ENCODE measurements at regions not wholly inside any gene's neighbourhood (a gene's known extent, or its start where the extent isn't known, plus 50 kb on each side); places are given as distances from the start of the nearest gene placed in this dataset.

GRCh38 chr22:23373601-23374000 is 193.3 kb downstream of the BCR start:
- H3K4me2 ChIP-seq (ENCODE audit: insufficient read depth, low read length), result no peak overlapping the region
- intact Hi-C loops (cut with micrococcal nuclease), result no loop called here
- no peak overlapping the region for H3K27ac ChIP-seq (ENCODE audit: extremely low read depth, low read depth, low read length)
- FAIRE-seq (no peak), ATAC-seq (no peak), DNase-seq (ENCODE audit: extremely low read depth in 1 of 4, low spot score in 3 of 4) (no peak)
- no peak overlapping the region for H2AFZ ChIP-seq (ENCODE audit: low read depth, low read length)
- no peaks in the 10 kb centered on the region for H3K36me3 ChIP-seq (ENCODE audit: control insufficient read depth, insufficient read depth, low read length)
- H3K4me3 ChIP-seq, result no peak overlapping the region
- ChIA-PET POLR2A (no interaction called here), CTCF (ENCODE audit: low intra/inter-chr PET ratio) (no interaction called here)
- H4K20me1 ChIP-seq (replicated peaks; ENCODE audit: control insufficient read depth, insufficient read depth, low read length), result no peaks in the 10 kb centered on the region
- in situ Hi-C loops (cut with MboI), result no loop called here
- no TSS peak for BruUV-seq (replicated peaks)
- no peaks in the 10 kb centered on the region for H3K9me1 ChIP-seq (ENCODE audit: control insufficient read depth, insufficient read depth, low read length)
- 1% methylated on average over 8 of the region's 9 CpGs for WGBS (ENCODE audit: insufficient coverage, low coverage, missing lambda C conversion rate)
- H3K4me1 ChIP-seq (replicated peaks in 1 of 2; ENCODE audit: control insufficient read depth in 2 of 2, insufficient read depth in 2 of 2, low read length in 2 of 2), result no peaks in the 10 kb centered on the region
- TF ChIP-seq ESRRA (IDR thresholded peaks at IDR 0.05; ENCODE audit: borderline replicate concordance, low read depth) (no peak), CBX3 (IDR thresholded peaks at IDR 0.05; ENCODE audit: borderline replicate concordance in 1 of 2, low read length in 2 of 2) (no peak), SLC30A9 (CRISPR knock-in tag; IDR thresholded peaks at IDR 0.05) (no peak), ZNF24 (IDR thresholded peaks at IDR 0.05) (no peak), HNRNPUL1 (IDR thresholded peaks at IDR 0.05; ENCODE audit: low read length) (no peak), ZBTB1 (CRISPR knock-in tag; IDR thresholded peaks at IDR 0.05; ENCODE audit: borderline replicate concordance, low read depth) (no peak), NONO (IDR thresholded peaks at IDR 0.05; ENCODE audit: low read depth in 2 of 2, low read length in 1 of 2) (no peak)
- H3K9me3 ChIP-seq (replicated peaks; ENCODE audit: control insufficient read depth, insufficient read depth, low read depth, low read length), result no peaks in the 10 kb centered on the region
- H3K9ac ChIP-seq (ENCODE audit: insufficient read depth in 1 of 2, low read depth in 2 of 2, low read length in 2 of 2), result no peak overlapping the region
- H3K27me3 ChIP-seq (ENCODE audit: control insufficient read depth in 2 of 2, insufficient read depth in 2 of 2, low read length in 2 of 2), result peaks cover 0 to 5% of the 10 kb centered on the region in 2 experiments; a peak in 2 of 5 replicates
- no peaks in the 10 kb centered on the region for H3K79me2 ChIP-seq (ENCODE audit: control insufficient read depth, insufficient read depth, low read length)

GRCh38 chr22:23370251-23370650 is 189.9 kb downstream of the BCR start:
- POLR2A ChIA-PET, result no interaction called here
- in situ Hi-C loops (cut with MboI) (no loop called here), intact Hi-C loops (cut with micrococcal nuclease) (no loop called here)
- no peak overlapping the region for H3K9ac ChIP-seq (ENCODE audit: insufficient read depth in 1 of 2, low read depth in 2 of 2, low read length in 2 of 2)
- peaks cover 0 to 5% of the 10 kb centered on the region in 2 experiments; a peak in 1 of 5 replicates for H3K27me3 ChIP-seq (ENCODE audit: control insufficient read depth in 2 of 2, insufficient read depth in 2 of 2, low read length in 2 of 2)
- DNase-seq (ENCODE audit: extremely low read depth in 1 of 4, low spot score in 3 of 4) (no peak), ATAC-seq (no peak), FAIRE-seq (no peak)
- no peaks in the 10 kb centered on the region for H3K4me1 ChIP-seq (replicated peaks in 1 of 2; ENCODE audit: control insufficient read depth in 2 of 2, insufficient read depth in 2 of 2, low read length in 2 of 2)
- no peaks in the 10 kb centered on the region for H3K79me2 ChIP-seq (ENCODE audit: control insufficient read depth, insufficient read depth, low read length)
- TF ChIP-seq CXXC5 (CRISPR knock-in tag; IDR thresholded peaks at IDR 0.05) (no peak), ZFP36 (IDR thresholded peaks at IDR 0.05; ENCODE audit: low read depth, low read length, partially characterized antibody) (peak; percentile 23)
- no peak overlapping the region for H3K4me2 ChIP-seq (ENCODE audit: insufficient read depth, low read length)
- no peaks in the 10 kb centered on the region for H3K9me3 ChIP-seq (replicated peaks; ENCODE audit: control insufficient read depth, insufficient read depth, low read depth, low read length)
- no peak overlapping the region for H3K4me3 ChIP-seq
- no TSS peak for BruUV-seq (replicated peaks)
- no peaks in the 10 kb centered on the region for H3K9me1 ChIP-seq (ENCODE audit: control insufficient read depth, insufficient read depth, low read length)
- CTCF ChIA-PET (ENCODE audit: low intra/inter-chr PET ratio), result no interaction called here
- H4K20me1 ChIP-seq (replicated peaks; ENCODE audit: control insufficient read depth, insufficient read depth, low read length), result no peaks in the 10 kb centered on the region
- H2AFZ ChIP-seq (ENCODE audit: low read depth, low read length), result no peak overlapping the region
- no peak overlapping the region for H3K27ac ChIP-seq (ENCODE audit: extremely low read depth, low read depth, low read length)
- WGBS (ENCODE audit: insufficient coverage, low coverage, missing lambda C conversion rate), result 0% methylated on average over 7 of the region's 8 CpGs
- no peaks in the 10 kb centered on the region for H3K36me3 ChIP-seq (ENCODE audit: control insufficient read depth, insufficient read depth, low read length)

Data from K562 (cell line).